ENCODE measurements at regions not wholly inside any gene's neighbourhood (a gene's known extent, or its start where the extent isn't known, plus 50 kb on each side); places are given as distances from the start of the nearest gene placed in this dataset.
"Not testable (repeated sequence)": the region's sequence is repeated elsewhere in the genome, so short reads cannot be mapped to it uniquely, and the experiment has no call there.

- FAIRE-seq (no peak), DNase-seq (ENCODE audit: insufficient read length) (no peak)
- TF ChIP-seq TAF1 (IDR thresholded peaks at IDR 0.05; ENCODE audit: borderline replicate concordance, low read depth, low read length) = no peak
- TF ChIP-seq POLR2AphosphoS5 (IDR thresholded peaks at IDR 0.05; ENCODE audit: low read depth, low read length) = no peak
- no peak for TF ChIP-seq POLR2A (IDR thresholded peaks at IDR 0.05; ENCODE audit: low read depth, low read length)
Observed at GRCh38 chr12:84183576-84183975, 729.0 kb downstream of the SLC6A15 start.

- TF ChIP-seq TAF1 (IDR thresholded peaks at IDR 0.05; ENCODE audit: borderline replicate concordance, low read depth, low read length) = no peak
- FAIRE-seq (no peak), DNase-seq (ENCODE audit: insufficient read length) (no peak)
Observed at GRCh38 chr12:84174115-84174514, 738.5 kb downstream of the SLC6A15 start.

GRCh38 chr12:84172823-84173424 lies 739.7 kb downstream of the SLC6A15 start:
- DNase-seq (ENCODE audit: insufficient read length) = no peak
- TF ChIP-seq POLR2AphosphoS5 (IDR thresholded peaks at IDR 0.05; ENCODE audit: low read depth, low read length) (no peak), POLR2A (IDR thresholded peaks at IDR 0.05; ENCODE audit: low read depth, low read length) (no peak), TAF1 (IDR thresholded peaks at IDR 0.05; ENCODE audit: borderline replicate concordance, low read depth, low read length) (no peak)
- FAIRE-seq = no peak

GRCh38 chr12:84166812-84167211 lies 745.8 kb downstream of the SLC6A15 start:
- FAIRE-seq (no peak), DNase-seq (ENCODE audit: insufficient read length) (no peak)
- TF ChIP-seq POLR2A (IDR thresholded peaks at IDR 0.05; ENCODE audit: low read depth, low read length) (no peak), POLR2AphosphoS5 (IDR thresholded peaks at IDR 0.05; ENCODE audit: low read depth, low read length) (no peak), TAF1 (IDR thresholded peaks at IDR 0.05; ENCODE audit: borderline replicate concordance, low read depth, low read length) (no peak)

GRCh38 chr12:84165998-84166571 lies 746.5 kb downstream of the SLC6A15 start:
- FAIRE-seq = no peak
- no peak for TF ChIP-seq POLR2AphosphoS5 (IDR thresholded peaks at IDR 0.05; ENCODE audit: low read depth, low read length)
- TF ChIP-seq TAF1 (IDR thresholded peaks at IDR 0.05; ENCODE audit: borderline replicate concordance, low read depth, low read length) = no peak
- TF ChIP-seq POLR2A (IDR thresholded peaks at IDR 0.05; ENCODE audit: low read depth, low read length) = no peak
- DNase-seq (ENCODE audit: insufficient read length) = no peak

GRCh38 chr12:84161296-84161695 lies 751.3 kb downstream of the SLC6A15 start:
- DNase-seq (ENCODE audit: insufficient read length) = no peak
- TF ChIP-seq TAF1 (IDR thresholded peaks at IDR 0.05; ENCODE audit: borderline replicate concordance, low read depth, low read length) (no peak), POLR2A (IDR thresholded peaks at IDR 0.05; ENCODE audit: low read depth, low read length) (no peak), POLR2AphosphoS5 (IDR thresholded peaks at IDR 0.05; ENCODE audit: low read depth, low read length) (no peak)
- no peak for FAIRE-seq

- DNase-seq (ENCODE audit: insufficient read length) (no peak), FAIRE-seq (no peak)
- TF ChIP-seq POLR2A (IDR thresholded peaks at IDR 0.05; ENCODE audit: low read depth, low read length) = no peak
- no peak for TF ChIP-seq POLR2AphosphoS5 (IDR thresholded peaks at IDR 0.05; ENCODE audit: low read depth, low read length)
- no peak for TF ChIP-seq TAF1 (IDR thresholded peaks at IDR 0.05; ENCODE audit: borderline replicate concordance, low read depth, low read length)
Observed at GRCh38 chr12:84159260-84159659, 753.3 kb downstream of the SLC6A15 start.

- FAIRE-seq = no peak
- no peak for TF ChIP-seq POLR2A (IDR thresholded peaks at IDR 0.05; ENCODE audit: low read depth, low read length)
- no peak for TF ChIP-seq POLR2AphosphoS5 (IDR thresholded peaks at IDR 0.05; ENCODE audit: low read depth, low read length)
- no peak for TF ChIP-seq TAF1 (IDR thresholded peaks at IDR 0.05; ENCODE audit: borderline replicate concordance, low read depth, low read length)
- DNase-seq (ENCODE audit: insufficient read length) = no peak
Observed at GRCh38 chr12:84157170-84157569, 755.4 kb downstream of the SLC6A15 start.

- not testable (repeated sequence) for DNase-seq (ENCODE audit: insufficient read length); FAIRE-seq
Observed at GRCh38 chr12:84154991-84155930, 757.3 kb downstream of the SLC6A15 start.

- FAIRE-seq; DNase-seq (ENCODE audit: insufficient read length): not testable (repeated sequence)
Observed at GRCh38 chr12:84154439-84154990, 758.1 kb downstream of the SLC6A15 start.

GRCh38 chr12:84150201-84150600 lies 762.4 kb downstream of the SLC6A15 start:
- DNase-seq (ENCODE audit: insufficient read length) = no peak

GRCh38 chr12:84148335-84148734 lies 764.3 kb downstream of the SLC6A15 start:
- TF ChIP-seq TAF1 (IDR thresholded peaks at IDR 0.05; ENCODE audit: borderline replicate concordance, low read depth, low read length) (no peak), POLR2AphosphoS5 (IDR thresholded peaks at IDR 0.05; ENCODE audit: low read depth, low read length) (no peak), POLR2A (IDR thresholded peaks at IDR 0.05; ENCODE audit: low read depth, low read length) (no peak)
- DNase-seq (ENCODE audit: insufficient read length) (no peak), FAIRE-seq (no peak)

More at GRCh38 chr12:84150201-84150600, 762.4 kb downstream of the SLC6A15 start:
- FAIRE-seq = no peak
- TF ChIP-seq POLR2AphosphoS5 (IDR thresholded peaks at IDR 0.05; ENCODE audit: low read depth, low read length) (no peak), POLR2A (IDR thresholded peaks at IDR 0.05; ENCODE audit: low read depth, low read length) (no peak), TAF1 (IDR thresholded peaks at IDR 0.05; ENCODE audit: borderline replicate concordance, low read depth, low read length) (no peak)
